Activated T-helper 2 cell treated with anti-CD3 and anti-CD28 coated beads, Interferon-gamma antibody, Interleukin-2, Interleukin-4, amounts not matched to agents 10 μg/mL and 5 μg/mL and 100 μg/mL, durations not matched to agents 14 hours and 24 hours and 36 hours (primary cell): ENCODE measurements at regions not wholly inside any gene's neighbourhood (a gene's known extent, or its start where the extent isn't known, plus 50 kb on each side); places are given as distances from the start of the nearest gene placed in this dataset.

Source experiments
- DNase-seq: peaks from one replicate; pipeline ENCODE4 v3.0.0; 2021; ENCODE audit warnings: low spot score
- H3K27ac Mint-ChIP-seq: one replicate; pipeline ENCODE4 v1.8.0; 2021; ENCODE audit warnings: mixed read lengths
- H3K27me3 Mint-ChIP-seq: one replicate; pipeline ENCODE4 v1.8.0; 2021; ENCODE audit warnings: low read depth, mixed read lengths
- H3K36me3 Mint-ChIP-seq: one replicate; pipeline ENCODE4 v1.8.0; 2021; ENCODE audit warnings: low read depth, mixed read lengths
- H3K4me1 Mint-ChIP-seq: one replicate; pipeline ENCODE4 v1.8.0; 2021; ENCODE audit warnings: low read depth, mixed read lengths
- H3K4me3 Mint-ChIP-seq: one replicate; pipeline ENCODE4 v1.8.0; 2021; ENCODE audit warnings: low read depth, mild to moderate bottlenecking, moderate library complexity, mixed read lengths
- H3K9me3 Mint-ChIP-seq: one replicate; pipeline ENCODE4 v1.8.0; 2021; ENCODE audit warnings: mixed read lengths
- intact Hi-C: fragments of 100-400 bp; cut with micrococcal nuclease; formaldehyde crosslinking; loops from one replicate; pipeline ENCODE4 v1.15.1; 2023

DNA sequence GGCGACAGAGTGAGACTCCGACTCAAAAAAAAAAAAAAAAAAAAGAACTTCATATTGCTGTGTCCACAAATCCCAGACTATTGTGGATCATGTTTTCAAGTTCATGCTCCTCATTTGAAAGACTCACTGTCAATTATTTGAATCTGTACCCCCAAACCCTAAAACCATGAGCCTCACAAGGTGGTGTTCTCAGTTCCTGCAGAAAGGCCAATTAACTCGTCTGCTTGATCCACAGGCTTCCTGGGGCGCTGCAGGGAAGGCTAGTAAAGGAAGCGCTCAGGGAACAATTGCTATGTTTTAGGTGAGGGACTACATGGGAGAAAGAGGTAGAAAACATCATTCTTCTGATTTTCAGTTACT lies 396.8 kb upstream of the NETO1 start:
- no peak for DNase-seq
- peaks cover 5% of the 10 kb centered on the region for H3K9me3 Mint-ChIP-seq
- H3K4me1 Mint-ChIP-seq: no peaks in the 10 kb centered on the region
- intact Hi-C loops: no loop called here
- H3K27me3 Mint-ChIP-seq: no peaks in the 10 kb centered on the region
- H3K4me3 Mint-ChIP-seq: no peak overlapping the region
- H3K36me3 Mint-ChIP-seq: no peaks in the 10 kb centered on the region
- no peak overlapping the region for H3K27ac Mint-ChIP-seq

DNA sequence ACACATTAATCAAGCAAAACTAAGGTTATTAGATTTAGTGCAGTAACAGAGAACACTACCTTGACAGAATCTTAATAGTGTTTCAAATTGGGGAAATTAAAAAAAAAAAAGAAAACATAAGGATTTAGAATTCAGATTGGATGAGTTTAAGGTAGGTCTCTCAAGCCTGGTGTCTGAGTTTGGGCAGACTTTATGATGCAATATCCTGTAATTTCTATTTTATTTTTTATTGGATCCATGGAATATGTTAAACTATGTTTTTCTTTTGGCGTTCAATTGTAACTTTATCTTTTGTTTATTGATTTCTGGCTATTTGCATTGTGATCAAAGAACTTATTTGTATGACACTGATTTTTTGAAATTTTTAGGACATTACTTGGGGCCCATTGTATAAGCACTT lies 394.1 kb upstream of the NETO1 start:
- no peaks in the 10 kb centered on the region for H3K4me1 Mint-ChIP-seq
- intact Hi-C loops: no loop called here
- no peak overlapping the region for H3K4me3 Mint-ChIP-seq
- peaks cover 5% of the 10 kb centered on the region for H3K9me3 Mint-ChIP-seq
- DNase-seq: no peak
- no peaks in the 10 kb centered on the region for H3K36me3 Mint-ChIP-seq
- H3K27ac Mint-ChIP-seq: no peak overlapping the region
- H3K27me3 Mint-ChIP-seq: no peaks in the 10 kb centered on the region

DNA sequence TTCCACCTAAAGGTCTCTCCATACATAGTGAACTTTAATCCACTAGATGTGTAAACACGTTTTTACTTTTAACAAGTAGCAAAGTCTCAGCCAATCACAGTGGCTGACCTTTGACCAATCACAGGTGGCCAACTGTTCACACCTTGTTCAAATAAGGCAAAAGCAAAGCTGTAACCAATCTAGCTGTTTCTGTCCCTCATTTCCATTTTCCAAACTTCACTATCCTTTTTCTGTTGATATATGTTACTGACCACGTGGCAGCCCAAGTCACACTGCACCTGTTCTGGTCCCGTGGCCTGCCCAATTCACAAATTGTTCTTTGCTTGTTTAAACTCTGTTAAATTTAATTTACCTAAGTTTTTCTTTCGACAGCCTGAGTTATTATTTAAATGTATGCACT lies 393.5 kb upstream of the NETO1 start:
- H3K9me3 Mint-ChIP-seq: peaks cover 5% of the 10 kb centered on the region
- H3K27ac Mint-ChIP-seq: no peak overlapping the region
- intact Hi-C loops: no loop called here
- H3K4me1 Mint-ChIP-seq: no peaks in the 10 kb centered on the region
- H3K36me3 Mint-ChIP-seq: no peaks in the 10 kb centered on the region
- DNase-seq: no peak
- H3K4me3 Mint-ChIP-seq: no peak overlapping the region
- no peaks in the 10 kb centered on the region for H3K27me3 Mint-ChIP-seq

DNA sequence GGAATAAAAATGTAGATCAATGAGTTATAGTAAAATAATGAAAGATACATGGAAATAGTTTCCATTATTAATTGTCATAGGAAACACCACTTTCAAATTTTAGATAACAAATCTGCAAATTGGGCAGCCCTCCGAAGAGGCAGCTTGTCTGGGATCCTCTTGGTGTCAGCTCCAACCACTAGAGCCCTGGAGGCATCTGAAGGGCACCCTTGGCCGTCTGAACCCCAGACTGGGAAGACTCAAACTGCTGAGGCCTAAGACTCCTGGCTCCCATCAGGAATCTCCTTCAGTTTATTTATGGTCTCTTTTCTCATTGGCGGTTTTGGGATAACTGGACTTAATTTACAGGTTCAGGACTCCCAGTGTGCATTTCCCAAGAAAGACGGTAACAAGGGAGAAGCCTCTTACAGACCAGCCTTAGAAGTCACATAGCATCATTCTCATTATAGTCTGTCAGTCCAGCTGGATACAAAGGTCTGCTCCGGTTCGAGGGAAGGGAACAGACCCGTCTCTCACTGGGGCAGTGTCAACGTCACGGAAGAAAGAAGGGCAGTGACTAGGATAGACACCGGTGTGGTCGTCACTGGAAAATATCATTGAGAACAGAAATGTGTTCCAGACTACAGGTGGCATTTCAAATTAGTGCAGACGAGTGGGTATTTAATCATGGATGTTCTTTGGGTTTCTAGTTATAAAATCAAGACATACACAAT lies 390.7 kb upstream of the NETO1 start:
- DNase-seq: no peak
- Mint-ChIP-seq H3K27me3 (no peaks in the 10 kb centered on the region), H3K36me3 (no peaks in the 10 kb centered on the region), H3K27ac (no peak overlapping the region), H3K4me1 (no peaks in the 10 kb centered on the region), H3K9me3 (peaks cover 2% of the 10 kb centered on the region), H3K4me3 (no peak overlapping the region)
- intact Hi-C loops: no loop called here

DNA sequence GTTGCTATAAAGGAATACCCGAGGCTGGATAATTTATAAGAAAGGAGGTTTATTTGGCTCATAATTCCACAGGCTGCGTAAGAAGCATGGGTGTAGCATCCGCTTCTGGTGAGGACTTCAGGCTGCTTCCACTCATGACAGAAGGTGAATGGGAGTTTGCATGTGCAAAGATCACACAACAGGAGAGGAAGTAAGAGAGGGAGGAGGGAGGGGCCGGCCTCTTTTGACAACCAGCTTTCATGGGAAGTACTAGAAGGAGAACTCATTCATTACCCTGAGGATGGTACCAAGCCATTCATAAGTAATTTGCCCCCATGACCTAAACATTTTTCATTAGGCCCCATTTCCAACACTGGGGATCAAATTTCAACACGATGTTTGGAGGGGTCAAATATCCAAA lies 386.8 kb upstream of the NETO1 start:
- no peak overlapping the region for H3K27ac Mint-ChIP-seq
- no peak overlapping the region for H3K4me3 Mint-ChIP-seq
- H3K4me1 Mint-ChIP-seq: no peaks in the 10 kb centered on the region
- H3K27me3 Mint-ChIP-seq: no peaks in the 10 kb centered on the region
- H3K9me3 Mint-ChIP-seq: peaks cover 3% of the 10 kb centered on the region
- DNase-seq: no peak
- intact Hi-C loops: no loop called here
- no peaks in the 10 kb centered on the region for H3K36me3 Mint-ChIP-seq

DNA sequence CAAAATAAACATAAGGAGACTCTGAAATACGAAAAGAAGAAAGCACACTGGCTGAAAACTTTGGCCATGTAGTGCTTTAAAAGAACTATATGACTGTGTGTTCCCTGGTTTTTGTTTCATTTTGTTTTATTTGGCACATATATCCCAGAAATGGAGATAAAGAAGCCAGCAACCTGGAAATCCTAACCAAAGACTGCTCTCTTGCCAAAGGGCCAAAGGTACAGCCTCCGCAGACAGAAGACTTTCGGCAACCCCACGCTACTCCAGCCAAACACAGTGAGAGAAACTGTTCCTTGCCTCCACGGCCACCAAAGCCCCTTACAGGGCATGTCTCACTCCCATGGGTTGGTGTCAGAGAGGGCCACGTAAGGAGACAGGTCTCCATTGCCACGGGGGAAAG lies 381.2 kb upstream of the NETO1 start:
- no peaks in the 10 kb centered on the region for H3K36me3 Mint-ChIP-seq
- peaks cover 17% of the 10 kb centered on the region for H3K9me3 Mint-ChIP-seq
- no peak overlapping the region for H3K27ac Mint-ChIP-seq
- DNase-seq: no peak
- intact Hi-C loops: no loop called here
- H3K4me1 Mint-ChIP-seq: no peaks in the 10 kb centered on the region
- no peak overlapping the region for H3K4me3 Mint-ChIP-seq
- H3K27me3 Mint-ChIP-seq: no peaks in the 10 kb centered on the region

DNA sequence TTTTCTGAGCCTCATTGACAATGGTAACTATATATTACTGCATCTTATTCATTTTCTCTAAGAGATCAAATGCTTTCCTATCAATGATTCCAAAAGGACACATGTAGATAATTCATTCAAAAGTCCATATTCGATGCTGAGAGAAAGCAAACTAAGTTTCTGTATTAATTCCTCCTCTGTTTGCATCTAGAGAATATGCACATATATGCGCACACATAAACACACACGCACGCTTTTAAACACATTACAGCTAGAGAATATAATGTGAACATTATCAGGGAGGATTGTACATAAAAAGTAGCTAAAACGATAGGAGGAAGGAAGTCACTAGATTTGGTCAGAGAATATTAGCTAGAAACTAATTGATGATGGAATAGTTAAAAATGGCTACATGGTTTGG lies 379.0 kb upstream of the NETO1 start:
- intact Hi-C loops: no loop called here
- DNase-seq: no peak
- Mint-ChIP-seq H3K9me3 (peaks cover 17% of the 10 kb centered on the region), H3K27ac (no peak overlapping the region), H3K4me3 (no peak overlapping the region), H3K36me3 (no peaks in the 10 kb centered on the region), H3K4me1 (no peaks in the 10 kb centered on the region), H3K27me3 (no peaks in the 10 kb centered on the region)

DNA sequence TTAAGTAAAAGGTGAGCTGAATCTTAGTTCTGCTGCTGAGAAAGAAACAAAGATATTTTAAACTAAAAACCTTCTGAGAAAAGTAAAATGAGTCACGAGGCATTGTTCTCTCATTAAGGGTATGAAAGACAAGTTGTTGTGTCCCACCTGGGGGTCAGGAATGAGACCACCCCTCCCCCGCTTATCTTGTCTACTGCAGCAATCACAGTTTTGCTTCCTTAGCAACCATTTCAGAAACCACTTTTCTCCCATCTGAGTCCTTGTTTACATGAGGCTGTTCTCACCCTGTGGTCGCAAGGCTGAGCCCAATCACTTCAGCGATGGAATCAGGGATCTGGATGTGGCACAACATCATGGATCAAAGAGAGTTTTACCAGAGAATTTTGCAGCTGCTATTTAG lies 377.6 kb upstream of the NETO1 start:
- Mint-ChIP-seq H3K27ac (no peak overlapping the region), H3K4me3 (no peak overlapping the region)

DNA sequence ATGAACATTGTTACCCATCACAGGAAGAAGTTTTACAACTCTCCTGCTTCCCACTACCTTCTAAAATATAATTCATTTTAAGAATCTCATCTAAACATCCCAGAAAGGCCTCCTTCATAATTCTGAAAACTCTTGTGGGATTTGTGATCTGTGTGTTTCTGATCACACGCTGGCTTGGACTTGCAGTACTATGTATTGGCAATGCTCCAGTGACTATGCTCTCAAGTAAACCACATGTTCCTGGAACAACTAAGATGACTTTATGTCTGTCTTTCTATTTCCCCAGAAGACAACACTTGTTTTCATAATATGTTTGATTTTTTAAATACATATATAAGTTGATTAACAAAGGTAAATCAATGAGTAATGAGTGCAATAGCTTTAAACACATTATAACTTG lies 376.6 kb upstream of the NETO1 start:
- peaks cover 14% of the 10 kb centered on the region for H3K9me3 Mint-ChIP-seq
- H3K4me1 Mint-ChIP-seq: no peaks in the 10 kb centered on the region
- no peak overlapping the region for H3K4me3 Mint-ChIP-seq
- no peak for DNase-seq
- H3K27me3 Mint-ChIP-seq: no peaks in the 10 kb centered on the region
- intact Hi-C loops: no loop called here
- H3K36me3 Mint-ChIP-seq: no peaks in the 10 kb centered on the region
- H3K27ac Mint-ChIP-seq: no peak overlapping the region

More for the DNA sequence above, 377.6 kb upstream of the NETO1 start:
- no peaks in the 10 kb centered on the region for H3K27me3 Mint-ChIP-seq
- H3K9me3 Mint-ChIP-seq: peaks cover 16% of the 10 kb centered on the region
- H3K36me3 Mint-ChIP-seq: no peaks in the 10 kb centered on the region
- no peak for DNase-seq
- intact Hi-C loops: no loop called here
- H3K4me1 Mint-ChIP-seq: no peaks in the 10 kb centered on the region

DNA sequence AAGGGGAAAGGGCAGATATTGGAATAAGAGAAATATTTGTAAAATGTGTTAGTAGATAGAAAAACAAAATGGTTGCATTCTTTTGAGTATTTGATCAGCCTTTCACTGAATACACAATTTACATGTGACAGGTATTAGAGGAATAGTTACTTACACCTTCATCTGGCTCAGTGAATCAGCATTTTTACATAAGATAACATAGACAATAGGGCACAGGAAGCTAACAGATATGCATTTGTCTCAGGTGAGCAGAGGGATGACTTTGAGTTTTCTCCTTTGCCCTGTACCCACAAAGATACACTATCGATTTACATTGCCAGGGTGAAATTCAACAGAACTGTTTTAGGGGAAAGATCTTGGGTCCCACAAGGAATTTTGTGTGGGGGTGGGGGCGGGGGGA lies 373.1 kb upstream of the NETO1 start:
- Mint-ChIP-seq H3K4me1 (no peaks in the 10 kb centered on the region), H3K9me3 (peaks cover 7% of the 10 kb centered on the region), H3K27ac (no peak overlapping the region), H3K4me3 (no peak overlapping the region), H3K36me3 (no peaks in the 10 kb centered on the region), H3K27me3 (no peaks in the 10 kb centered on the region)
- DNase-seq: no peak
- intact Hi-C loops: no loop called here

DNA sequence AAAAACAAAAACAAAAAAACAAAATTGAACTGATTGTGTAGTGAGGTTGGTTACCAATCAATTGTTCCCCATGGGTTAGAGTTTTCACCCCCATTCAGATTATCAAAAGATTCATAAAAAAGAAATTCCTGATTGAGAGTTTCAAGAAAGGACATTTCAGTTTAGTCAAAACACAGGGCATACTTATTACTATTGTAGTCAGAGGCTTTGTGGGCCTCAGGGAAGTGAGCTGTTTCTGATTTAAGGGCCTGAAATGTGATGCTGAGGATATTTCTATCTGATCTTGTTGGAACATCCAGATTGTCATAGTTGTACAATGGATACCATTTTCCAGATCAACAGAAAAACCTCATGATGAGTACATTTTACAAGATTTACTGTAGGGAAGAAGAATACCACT lies 368.1 kb upstream of the NETO1 start:
- H3K27me3 Mint-ChIP-seq: no peaks in the 10 kb centered on the region
- no peaks in the 10 kb centered on the region for H3K36me3 Mint-ChIP-seq
- H3K4me3 Mint-ChIP-seq: no peak overlapping the region
- H3K27ac Mint-ChIP-seq: no peak overlapping the region
- H3K9me3 Mint-ChIP-seq: no peaks in the 10 kb centered on the region
- intact Hi-C loops: no loop called here
- H3K4me1 Mint-ChIP-seq: no peaks in the 10 kb centered on the region
- DNase-seq: no peak

DNA sequence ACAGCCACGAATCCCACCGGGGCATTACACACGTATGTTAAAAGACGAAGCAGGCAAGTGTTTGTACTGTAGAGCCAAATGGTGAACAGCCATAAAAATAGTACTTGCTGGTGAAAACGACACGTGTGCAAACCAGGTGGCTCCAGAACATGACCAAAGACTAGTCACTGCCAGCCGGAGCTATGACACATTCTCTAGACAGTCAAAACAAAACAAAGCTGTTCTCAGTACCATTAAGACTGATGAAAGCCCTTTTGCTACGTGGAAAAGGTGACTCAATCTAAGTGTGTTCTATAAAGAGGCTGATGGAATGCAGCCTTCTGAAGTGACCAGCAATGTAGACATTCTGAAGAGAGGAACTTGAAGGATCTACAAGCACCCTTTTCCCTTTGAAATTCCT lies 367.7 kb upstream of the NETO1 start:
- no peaks in the 10 kb centered on the region for H3K9me3 Mint-ChIP-seq
- H3K4me1 Mint-ChIP-seq: no peaks in the 10 kb centered on the region
- intact Hi-C loops: no loop called here
- DNase-seq: no peak
- no peak overlapping the region for H3K4me3 Mint-ChIP-seq
- H3K27ac Mint-ChIP-seq: no peak overlapping the region
- no peaks in the 10 kb centered on the region for H3K27me3 Mint-ChIP-seq
- H3K36me3 Mint-ChIP-seq: no peaks in the 10 kb centered on the region

DNA sequence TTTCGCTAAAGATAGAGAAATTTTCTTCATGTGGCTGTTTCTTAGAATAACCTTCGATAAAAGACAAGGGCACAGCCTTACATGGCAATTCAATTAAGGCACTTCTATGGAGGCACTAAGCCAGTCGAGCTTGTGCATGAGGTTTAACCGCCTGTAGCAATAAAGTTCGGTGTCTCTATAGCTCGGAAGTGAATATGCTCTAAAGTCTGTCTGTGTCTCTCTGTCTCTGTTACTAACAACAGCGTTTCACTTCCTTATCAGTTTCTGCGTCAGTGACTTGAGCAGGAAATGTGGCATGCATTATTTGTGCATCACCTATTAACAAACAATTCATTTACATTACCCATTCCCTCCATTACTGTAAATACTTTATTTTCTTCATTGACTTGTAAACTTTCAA lies 365.1 kb upstream of the NETO1 start:
- DNase-seq: no peak
- no peak overlapping the region for H3K27ac Mint-ChIP-seq
- H3K36me3 Mint-ChIP-seq: no peaks in the 10 kb centered on the region
- no peak overlapping the region for H3K4me3 Mint-ChIP-seq
- intact Hi-C loops: no loop called here
- H3K27me3 Mint-ChIP-seq: no peaks in the 10 kb centered on the region
- no peaks in the 10 kb centered on the region for H3K9me3 Mint-ChIP-seq
- H3K4me1 Mint-ChIP-seq: no peaks in the 10 kb centered on the region

DNA sequence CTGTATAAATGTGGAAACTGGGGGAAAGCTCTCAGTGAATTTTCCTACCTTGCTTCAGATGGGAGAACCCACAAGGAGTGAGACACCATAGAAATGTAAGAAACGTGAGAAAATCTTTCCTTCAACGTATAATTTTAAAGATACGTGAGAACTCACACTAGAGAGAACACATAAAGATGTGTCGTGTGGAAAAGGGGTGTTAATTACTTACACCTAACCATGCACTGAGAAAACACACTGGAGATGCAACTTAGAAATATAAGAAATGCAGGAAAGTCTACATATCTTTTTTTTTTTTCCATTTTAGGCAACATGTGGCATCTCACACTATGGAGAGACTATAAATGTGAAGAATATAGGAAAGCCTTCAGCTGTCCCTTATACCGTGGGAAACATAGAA lies 352.9 kb upstream of the NETO1 start:
- no peak overlapping the region for H3K27ac Mint-ChIP-seq
- intact Hi-C loops: no loop called here

More for the DNA sequence above, 352.9 kb upstream of the NETO1 start:
- H3K9me3 Mint-ChIP-seq: peaks cover 30% of the 10 kb centered on the region
- no peak overlapping the region for H3K4me3 Mint-ChIP-seq
- no peaks in the 10 kb centered on the region for H3K4me1 Mint-ChIP-seq
- H3K36me3 Mint-ChIP-seq: no peaks in the 10 kb centered on the region
- DNase-seq: no peak
- no peaks in the 10 kb centered on the region for H3K27me3 Mint-ChIP-seq
